ENCODE measurements at regions not wholly inside any gene's neighbourhood (a gene's known extent, or its start where the extent isn't known, plus 50 kb on each side); places are given as distances from the start of the nearest gene placed in this dataset.

GRCh38 chr19:13606156-13606555 lies 99.9 kb upstream of the CACNA1A start:
- DNase-seq (ENCODE audit: low spot score), result no peak

DNA sequence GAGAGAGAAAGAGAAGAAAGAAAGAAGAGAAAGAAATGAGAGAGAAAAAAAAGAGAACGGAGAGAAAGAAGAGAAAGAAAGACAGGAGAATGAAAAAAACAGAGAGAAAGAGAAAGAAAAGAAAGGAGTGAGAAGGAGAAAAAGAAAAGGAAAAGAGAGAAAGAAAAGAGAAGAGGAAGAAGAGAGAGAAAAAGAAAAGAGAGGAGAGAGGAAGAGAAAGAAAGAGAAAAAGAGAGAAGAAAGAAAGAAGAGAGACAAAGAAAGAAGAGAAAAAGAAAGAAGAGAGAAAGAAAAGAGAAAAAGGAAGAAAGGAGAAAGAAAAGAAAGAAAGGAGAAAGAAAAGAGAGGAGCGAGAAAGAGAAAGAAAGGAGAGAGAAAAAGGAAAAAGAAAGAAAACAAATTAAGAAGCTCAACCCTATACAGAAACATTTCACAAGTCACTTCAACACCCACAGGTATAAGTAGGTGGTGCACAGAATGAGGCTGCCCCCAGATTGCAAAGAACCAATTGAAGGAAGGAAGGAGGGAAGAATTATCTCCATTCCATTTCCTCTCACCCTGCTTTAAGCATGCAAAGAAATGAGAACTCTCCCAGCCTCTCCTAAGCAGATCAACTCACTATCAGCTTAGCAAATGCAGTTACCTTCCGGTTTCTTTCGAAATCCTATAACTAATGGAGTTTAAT lies 98.8 kb upstream of the CACNA1A start:
- no peak for DNase-seq (ENCODE audit: low spot score)

DNA sequence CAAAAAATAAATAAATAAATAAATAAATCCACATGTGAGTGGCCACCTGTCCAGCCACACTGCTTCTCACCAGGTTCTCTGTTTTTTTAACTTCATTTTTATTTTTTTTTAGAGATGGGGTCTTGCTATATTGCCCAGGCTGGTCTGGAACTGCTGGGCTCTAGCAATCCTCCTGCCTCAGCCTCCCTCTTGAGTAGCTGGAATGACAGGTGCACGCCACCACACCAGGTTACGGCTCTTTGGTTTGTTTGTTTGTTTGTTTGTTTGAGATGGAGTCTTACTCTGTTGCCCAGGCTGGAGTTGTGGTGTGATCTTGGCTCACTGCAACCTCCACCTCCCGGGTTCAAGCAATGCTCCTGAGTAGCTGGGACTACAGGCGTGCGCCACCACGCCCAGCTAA lies 94.5 kb upstream of the CACNA1A start:
- DNase-seq (ENCODE audit: low spot score), result no peak

GRCh38 chr19:13600091-13600490 lies 93.8 kb upstream of the CACNA1A start:
- no peak for DNase-seq (ENCODE audit: low spot score)

GRCh38 chr19:13599681-13600080 lies 93.4 kb upstream of the CACNA1A start:
- no peak for DNase-seq (ENCODE audit: low spot score)

GRCh38 chr19:13598098-13598497 lies 91.8 kb upstream of the CACNA1A start:
- DNase-seq (ENCODE audit: low spot score), result no peak

DNA sequence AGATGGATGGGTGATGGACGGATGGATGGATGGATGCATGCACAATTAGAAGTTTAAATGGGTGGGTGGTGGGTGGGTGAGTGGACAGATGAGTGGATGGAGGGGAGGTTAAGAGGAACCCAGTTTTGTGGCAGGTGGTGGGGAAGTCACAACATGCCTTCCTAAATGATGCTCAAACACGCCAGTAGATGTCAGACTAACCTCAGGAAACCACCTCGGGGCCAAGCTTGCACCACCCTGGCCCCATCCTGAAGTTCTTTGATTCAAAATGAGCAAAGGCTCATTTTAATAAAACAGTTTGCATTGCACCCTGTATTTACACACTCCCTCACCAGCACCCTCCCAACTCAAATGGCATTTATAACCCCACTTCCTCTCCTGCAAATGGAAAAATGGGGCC lies 91.4 kb upstream of the CACNA1A start:
- peak; percentile 62 for DNase-seq (ENCODE audit: low spot score)

GRCh38 chr19:13588957-13589833 lies 82.9 kb upstream of the CACNA1A start:
- peak; percentile 52 for DNase-seq (ENCODE audit: low spot score)

DNA sequence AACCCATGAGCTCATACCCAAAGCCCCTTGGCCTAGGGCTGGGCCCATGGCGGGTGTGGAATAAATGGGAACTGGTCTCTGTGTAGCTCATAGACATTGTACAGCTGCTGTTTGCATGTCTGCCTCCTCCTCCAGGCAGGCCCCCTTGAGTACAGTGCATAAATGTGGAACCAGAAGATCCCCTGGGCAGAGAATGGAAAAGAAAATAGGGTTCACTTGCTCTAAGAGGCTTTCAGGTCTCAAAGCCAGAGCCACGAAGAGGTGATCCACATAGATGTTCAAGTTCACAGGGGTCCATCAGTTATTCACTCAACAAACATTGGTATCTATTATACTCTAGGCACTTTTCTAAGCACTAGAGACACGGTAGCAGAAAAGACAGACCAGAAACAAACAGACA lies 79.2 kb upstream of the CACNA1A start:
- no peak for DNase-seq (ENCODE audit: low spot score)

DNA sequence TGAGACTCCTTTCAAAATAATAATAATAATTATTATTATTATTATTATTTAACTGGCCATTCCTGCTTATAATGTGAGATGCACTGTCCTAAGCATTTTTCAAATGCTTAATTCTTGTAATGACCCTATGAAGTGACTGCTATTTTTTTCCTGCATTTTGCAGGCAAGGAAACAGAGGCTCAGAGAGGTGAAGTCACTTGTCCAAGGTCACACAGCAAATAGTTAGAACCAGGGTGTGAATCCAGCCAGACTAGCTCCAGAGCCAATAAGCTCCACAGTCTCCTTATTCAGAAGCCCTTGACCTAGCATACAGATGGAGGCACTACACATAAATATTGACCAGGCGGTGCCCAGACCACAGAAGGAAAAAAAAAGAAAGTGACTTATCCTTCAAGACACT lies 77.5 kb upstream of the CACNA1A start:
- DNase-seq (ENCODE audit: low spot score), result no peak

DNA sequence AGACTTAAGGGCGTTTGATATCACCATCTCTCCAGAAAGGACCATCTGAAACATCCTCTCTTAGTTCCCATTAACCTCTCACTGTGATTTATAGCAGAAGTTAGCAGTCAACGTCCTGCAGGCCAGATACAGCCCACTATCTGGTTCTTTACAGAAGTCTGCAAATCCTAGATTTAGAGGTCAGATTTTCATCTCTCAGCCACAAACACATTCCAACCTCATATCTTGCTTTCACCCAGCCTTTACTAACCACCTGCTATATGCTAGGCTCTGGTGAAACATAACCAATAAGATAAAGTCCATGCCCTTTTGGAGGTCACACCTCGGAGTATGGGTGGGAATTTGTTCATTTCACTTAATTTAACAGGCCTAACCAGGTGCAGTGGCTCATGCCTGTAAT lies 76.8 kb upstream of the CACNA1A start:
- DNase-seq (ENCODE audit: low spot score), result no peak

GRCh38 chr19:13581576-13581975 lies 75.3 kb upstream of the CACNA1A start:
- DNase-seq (ENCODE audit: low spot score), result no peak

DNA sequence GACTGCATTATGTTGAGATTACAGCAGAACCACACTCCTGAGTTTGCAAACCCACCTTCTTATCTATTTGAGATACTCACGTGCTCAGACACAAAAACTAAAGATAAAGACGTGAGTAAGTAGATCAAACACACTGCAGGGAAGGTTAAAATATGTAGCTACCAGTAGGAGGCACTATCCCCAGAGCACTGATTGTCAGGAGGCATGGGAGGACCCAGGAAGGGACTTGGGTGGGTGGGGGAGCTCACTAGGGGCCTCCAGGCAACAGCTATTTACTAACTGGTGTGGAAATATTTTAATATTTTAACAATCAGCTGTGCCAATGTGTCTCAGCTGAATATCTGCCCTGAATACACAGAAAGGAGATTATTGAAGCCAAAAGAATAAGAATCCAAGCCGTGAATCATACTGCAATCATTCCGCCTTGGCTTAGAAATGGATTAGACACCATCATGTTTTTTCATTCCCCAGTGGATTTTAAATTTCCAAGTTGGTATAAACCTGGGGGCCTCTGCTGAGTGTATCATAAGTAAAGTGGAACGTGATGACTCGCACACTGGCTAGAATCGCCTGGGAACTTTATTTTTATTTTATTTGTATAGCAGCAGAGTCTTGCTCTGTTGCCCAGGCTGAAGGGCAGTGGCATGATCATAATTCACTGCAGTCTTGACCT lies 73.2 kb upstream of the CACNA1A start:
- no peak for DNase-seq (ENCODE audit: low spot score)

DNA sequence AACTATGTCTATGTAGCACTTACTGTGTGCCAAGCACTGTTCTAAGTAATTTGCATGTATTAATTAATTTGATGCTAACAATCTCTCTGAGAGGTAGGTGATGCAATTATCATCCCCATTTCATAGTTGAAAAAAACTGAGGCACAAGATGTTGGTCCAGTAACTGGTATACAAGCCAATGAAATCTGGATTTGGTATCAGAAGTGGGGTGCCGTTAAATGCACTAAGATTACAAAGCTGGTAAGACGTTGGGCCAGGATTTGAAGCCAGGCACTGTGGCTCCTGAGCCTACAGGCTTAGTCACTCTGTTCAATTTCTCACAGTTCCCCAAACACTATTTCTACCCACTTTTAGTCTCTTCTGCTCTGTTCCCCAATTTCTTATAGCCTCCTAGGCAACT lies 70.4 kb upstream of the CACNA1A start:
- DNase-seq (ENCODE audit: low spot score), result no peak

GRCh38 chr19:13574933-13575332 lies 68.7 kb upstream of the CACNA1A start:
- DNase-seq (ENCODE audit: low spot score), result no peak

DNA sequence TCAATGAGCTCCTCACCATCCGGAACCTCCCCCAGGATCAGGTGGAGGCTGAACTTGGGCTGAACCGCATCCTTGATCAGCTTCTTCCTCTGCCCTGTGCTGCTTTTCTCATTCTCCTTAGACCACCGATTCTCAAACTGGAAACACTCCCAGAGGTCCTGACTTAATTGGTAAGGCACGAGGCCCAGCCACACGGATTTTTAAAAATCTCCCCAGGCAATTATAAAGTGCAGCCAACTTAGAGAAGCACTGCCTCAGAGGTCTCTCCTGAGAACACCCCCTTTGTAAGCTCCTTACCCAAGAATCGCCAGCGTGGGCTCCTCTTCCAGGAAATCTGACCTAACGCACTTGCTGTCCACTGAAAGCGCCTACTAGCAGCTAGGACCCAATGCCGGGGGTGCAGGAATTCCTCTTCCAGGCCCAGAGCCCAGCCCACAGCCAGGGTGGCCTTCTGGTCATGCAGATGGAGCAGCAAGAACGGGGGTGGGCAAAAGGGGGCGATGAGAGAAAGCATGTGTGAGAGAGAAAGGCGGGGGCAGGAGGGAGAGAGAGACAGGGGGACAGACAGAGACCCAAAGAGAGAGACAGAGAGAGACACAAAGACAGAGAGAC lies 66.9 kb upstream of the CACNA1A start:
- DNase-seq (ENCODE audit: low spot score), result no peak

GRCh38 chr19:13561461-13561860 lies 55.2 kb upstream of the CACNA1A start:
- no peak for DNase-seq (ENCODE audit: low spot score)

DNA sequence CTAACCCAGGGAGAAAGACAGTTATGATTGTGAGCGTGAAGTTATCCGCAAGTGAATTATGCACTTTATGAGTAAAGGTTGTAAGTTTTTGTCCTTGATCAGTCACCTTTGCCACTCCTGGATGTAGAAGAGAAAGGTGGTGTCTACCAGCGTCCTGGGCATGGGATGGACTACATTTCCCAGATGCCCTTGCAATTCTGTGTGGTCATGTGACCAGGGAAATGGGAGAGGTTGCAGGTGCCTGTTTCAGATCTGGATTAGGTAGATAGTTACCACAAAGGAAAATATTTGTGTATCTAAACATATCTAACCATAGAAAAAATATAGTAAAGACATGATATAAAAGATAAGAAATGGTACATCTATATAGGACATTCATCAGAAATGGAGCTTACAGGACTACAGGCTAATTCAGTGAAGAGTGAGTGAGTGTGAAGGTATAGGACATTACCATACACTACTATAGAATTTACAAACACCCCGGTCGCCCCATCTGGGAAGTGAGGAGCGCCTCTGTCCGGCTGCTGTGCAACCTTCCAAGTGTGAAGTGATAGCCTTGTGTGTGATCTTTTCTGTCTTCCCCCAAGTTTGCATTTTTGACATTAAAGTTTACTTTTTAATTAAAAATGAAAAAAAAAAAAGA lies 51.6 kb upstream of the CACNA1A start:
- peak; percentile 31 for DNase-seq (ENCODE audit: low spot score)

- DNase-seq (ENCODE audit: low spot score), result no peak
Measured at GRCh38 chr19:13556552-13556951, 50.3 kb upstream of the CACNA1A start.

All from HT-29 (cell line).